ENCODE measurements at regions not wholly inside any gene's neighbourhood (a gene's known extent, or its start where the extent isn't known, plus 50 kb on each side); places are given as distances from the start of the nearest gene placed in this dataset.
A peak's percentile ranks its signal among the peaks of the same experiment; 100 is the strongest.

DNA sequence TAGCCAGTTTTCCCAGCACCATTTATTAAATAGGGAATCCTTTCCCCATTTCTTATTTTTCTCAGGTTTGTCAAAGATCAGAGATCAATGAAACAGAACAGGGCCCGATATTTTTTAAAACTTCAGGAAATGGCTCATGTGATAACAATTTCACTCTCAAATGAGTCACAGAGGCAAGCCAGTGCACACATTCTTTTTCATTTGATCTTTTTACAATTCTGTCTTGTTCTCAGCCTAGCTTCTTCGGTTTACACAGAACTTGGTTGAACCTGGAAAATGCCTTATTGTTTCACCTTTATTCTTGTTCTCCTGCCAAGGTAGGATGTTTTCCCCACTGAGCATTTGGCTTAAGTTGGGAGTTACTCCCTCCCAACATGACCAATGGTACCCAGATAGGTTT, 258.9 kb downstream of the COL12A1 start:
- Histone ChIP-seq H3K9me3 (replicated peaks; ENCODE audit: low read length) (no peaks in the 10 kb centered on the region), H3K4me1 (ENCODE audit: control insufficient read depth, insufficient read depth, low read length) (peaks cover 19% of the 10 kb centered on the region), H3K4me2 (ENCODE audit: low read length) (peak overlapping the region; percentile 53), H3K9ac (ENCODE audit: low read depth, low read length) (peak overlapping the region; percentile 25), H3K27me3 (ENCODE audit: control insufficient read depth, insufficient read depth, low read length) (no peaks in the 10 kb centered on the region), H3K4me3 (ENCODE audit: low read length) (peak overlapping the region; percentile 2), H3K36me3 (ENCODE audit: insufficient read depth, low read length) (no peaks in the 10 kb centered on the region)

DNA sequence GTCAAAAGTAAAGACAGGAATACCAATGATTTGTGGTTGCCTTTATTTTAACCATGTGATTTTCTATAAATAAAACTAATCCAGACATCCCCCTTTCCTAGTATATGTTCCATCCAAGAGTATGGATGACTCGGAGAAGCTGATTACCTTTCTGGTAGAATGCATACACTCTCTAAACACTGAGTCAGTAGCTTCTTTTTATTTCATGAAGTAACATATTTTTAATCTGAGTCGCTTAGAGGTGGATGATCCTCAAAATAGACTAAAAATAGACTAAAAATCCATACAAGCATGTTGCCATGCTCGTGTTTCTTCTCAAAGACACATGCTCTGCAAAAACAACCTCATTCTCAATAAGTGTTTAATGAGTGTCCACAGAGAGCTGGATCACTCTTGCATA, 263.7 kb downstream of the COL12A1 start:
- H3K4me1 ChIP-seq (ENCODE audit: control insufficient read depth, insufficient read depth, low read length), result peaks cover 19% of the 10 kb centered on the region
- no peak overlapping the region for H3K4me2 ChIP-seq (ENCODE audit: low read length)
- no peaks in the 10 kb centered on the region for H3K36me3 ChIP-seq (ENCODE audit: insufficient read depth, low read length)
- no peaks in the 10 kb centered on the region for H3K9me3 ChIP-seq (replicated peaks; ENCODE audit: low read length)
- H3K27me3 ChIP-seq (ENCODE audit: control insufficient read depth, insufficient read depth, low read length), result no peaks in the 10 kb centered on the region
- no peak overlapping the region for H3K9ac ChIP-seq (ENCODE audit: low read depth, low read length)
- no peak overlapping the region for H3K4me3 ChIP-seq (ENCODE audit: low read length)

DNA sequence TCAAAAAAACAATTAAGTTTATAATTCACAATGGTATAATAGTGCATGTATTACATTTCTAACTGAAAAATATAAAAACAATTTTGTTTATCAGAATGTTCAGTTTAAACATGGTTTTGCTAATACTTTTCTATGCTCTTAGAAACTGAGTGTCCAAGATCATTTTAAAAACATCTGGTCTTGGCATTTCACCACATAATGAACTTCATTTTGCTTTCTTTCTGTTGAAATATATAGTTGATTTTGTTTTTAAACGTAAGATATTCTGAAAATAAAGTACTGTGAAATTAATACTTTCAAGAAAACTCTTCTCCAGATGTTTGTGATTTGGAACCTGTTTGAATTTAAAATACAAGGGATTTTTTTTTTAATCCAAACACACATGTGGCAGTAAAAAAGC, 264.4 kb downstream of the COL12A1 start:
- Histone ChIP-seq H3K4me3 (ENCODE audit: low read length) (no peak overlapping the region), H3K4me1 (ENCODE audit: control insufficient read depth, insufficient read depth, low read length) (peaks cover 22% of the 10 kb centered on the region), H3K36me3 (ENCODE audit: insufficient read depth, low read length) (no peaks in the 10 kb centered on the region), H3K4me2 (ENCODE audit: low read length) (no peak overlapping the region), H3K9ac (ENCODE audit: low read depth, low read length) (no peak overlapping the region), H3K9me3 (replicated peaks; ENCODE audit: low read length) (no peaks in the 10 kb centered on the region), H3K27me3 (ENCODE audit: control insufficient read depth, insufficient read depth, low read length) (no peaks in the 10 kb centered on the region)

DNA sequence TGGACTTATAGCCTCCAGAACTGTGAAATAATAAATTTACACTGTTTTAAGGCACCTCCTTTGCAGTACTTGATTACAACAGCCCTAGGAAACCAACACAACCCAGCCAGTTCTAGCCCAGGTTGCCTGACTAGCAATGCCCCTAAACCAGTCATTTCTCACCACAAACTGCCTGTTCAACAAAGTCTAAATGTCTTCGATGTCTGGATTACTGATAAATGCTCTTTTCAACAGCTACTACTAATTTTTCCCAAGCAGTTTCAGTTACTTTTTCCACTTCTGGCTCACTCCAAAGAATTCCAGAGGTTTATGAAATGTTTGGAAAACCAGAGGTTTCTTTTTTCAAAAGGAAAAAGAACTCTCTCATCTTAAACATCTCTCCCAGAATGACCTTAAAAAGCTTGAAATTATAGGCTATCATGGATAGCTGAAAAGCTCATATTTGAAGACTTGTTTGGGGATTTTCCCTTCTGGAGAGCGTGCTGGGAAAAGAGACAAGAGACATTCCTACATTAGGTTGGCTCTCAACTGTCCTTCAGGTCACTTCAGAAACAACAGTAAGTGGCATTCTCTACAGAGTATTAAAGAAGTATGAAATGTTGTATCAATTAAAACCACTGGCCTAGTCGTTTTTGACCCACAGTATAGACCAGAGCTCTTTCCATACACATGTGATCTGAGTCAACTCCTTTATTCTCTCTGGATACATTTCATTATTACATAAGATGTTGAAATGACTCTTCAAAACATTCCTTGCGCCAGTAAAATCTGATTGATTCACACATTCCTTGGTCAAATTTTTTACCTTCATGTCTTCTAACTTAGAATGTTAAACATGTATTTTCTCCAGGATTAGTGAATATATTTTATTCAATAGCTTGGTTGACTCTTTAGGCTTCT, 265.9 kb downstream of the COL12A1 start:
- Histone ChIP-seq H3K4me3 (ENCODE audit: low read length) (no peak overlapping the region), H3K36me3 (ENCODE audit: insufficient read depth, low read length) (no peaks in the 10 kb centered on the region), H3K4me1 (ENCODE audit: control insufficient read depth, insufficient read depth, low read length) (peaks cover 26% of the 10 kb centered on the region), H3K4me2 (ENCODE audit: low read length) (no peak overlapping the region), H3K27me3 (ENCODE audit: control insufficient read depth, insufficient read depth, low read length) (no peaks in the 10 kb centered on the region), H3K9me3 (replicated peaks; ENCODE audit: low read length) (no peaks in the 10 kb centered on the region), H3K9ac (ENCODE audit: low read depth, low read length) (no peak overlapping the region)

DNA sequence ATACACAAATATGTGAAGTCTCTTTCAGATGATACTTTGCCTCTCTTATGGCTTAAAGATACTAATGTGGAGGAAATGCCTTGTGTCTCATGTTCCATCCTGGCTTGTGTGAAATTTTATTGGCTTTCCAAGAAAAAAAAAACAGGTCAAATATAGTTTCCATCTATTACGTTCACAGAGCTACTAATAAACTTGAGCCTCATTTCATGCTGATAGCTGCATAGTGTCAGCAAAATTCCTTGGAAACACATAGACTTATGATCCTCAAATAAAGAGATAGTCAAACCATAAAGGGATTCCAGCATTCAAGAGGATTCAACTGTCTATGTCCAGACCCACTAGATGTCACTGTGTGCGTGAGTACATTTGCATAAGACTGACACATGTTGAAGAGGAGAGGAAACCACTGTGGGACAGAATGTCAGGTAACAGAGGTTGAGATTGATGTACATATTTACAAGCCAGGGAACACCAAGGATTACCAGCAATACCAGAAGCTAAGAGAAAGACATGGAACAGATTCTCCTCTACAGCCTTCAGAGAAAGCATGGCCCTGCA, 266.6 kb downstream of the COL12A1 start:
- H3K4me2 ChIP-seq (ENCODE audit: low read length), result no peak overlapping the region
- no peak overlapping the region for H3K9ac ChIP-seq (ENCODE audit: low read depth, low read length)
- no peaks in the 10 kb centered on the region for H3K9me3 ChIP-seq (replicated peaks; ENCODE audit: low read length)
- H3K4me1 ChIP-seq (ENCODE audit: control insufficient read depth, insufficient read depth, low read length), result peaks cover 26% of the 10 kb centered on the region
- no peak overlapping the region for H3K4me3 ChIP-seq (ENCODE audit: low read length)
- H3K27me3 ChIP-seq (ENCODE audit: control insufficient read depth, insufficient read depth, low read length), result no peaks in the 10 kb centered on the region
- no peaks in the 10 kb centered on the region for H3K36me3 ChIP-seq (ENCODE audit: insufficient read depth, low read length)

DNA sequence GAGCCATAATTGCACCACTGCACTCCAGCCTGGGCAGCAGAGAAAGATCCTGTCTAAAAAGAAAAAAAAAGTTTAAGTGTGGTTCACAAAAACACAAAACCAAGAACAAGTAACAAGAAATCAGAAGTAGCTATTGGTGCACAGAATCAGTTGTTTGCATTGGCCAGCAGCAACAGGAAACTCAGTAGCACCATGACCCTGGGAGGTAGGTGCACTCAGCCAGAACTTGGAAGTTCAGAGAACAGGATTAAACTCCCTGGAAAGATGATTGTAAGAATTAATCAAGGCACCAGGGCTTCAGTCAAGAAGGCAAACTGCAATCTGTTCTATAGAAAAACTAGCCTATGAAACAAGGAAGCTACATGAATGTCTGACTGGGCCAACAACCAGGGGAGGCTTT, 267.9 kb downstream of the COL12A1 start:
- H3K4me2 ChIP-seq (ENCODE audit: low read length), result no peak overlapping the region
- H3K36me3 ChIP-seq (ENCODE audit: insufficient read depth, low read length), result no peaks in the 10 kb centered on the region
- peaks cover 27% of the 10 kb centered on the region for H3K4me1 ChIP-seq (ENCODE audit: control insufficient read depth, insufficient read depth, low read length)
- H3K9me3 ChIP-seq (replicated peaks; ENCODE audit: low read length), result no peaks in the 10 kb centered on the region
- no peaks in the 10 kb centered on the region for H3K27me3 ChIP-seq (ENCODE audit: control insufficient read depth, insufficient read depth, low read length)
- no peak overlapping the region for H3K4me3 ChIP-seq (ENCODE audit: low read length)
- H3K9ac ChIP-seq (ENCODE audit: low read depth, low read length), result no peak overlapping the region

DNA sequence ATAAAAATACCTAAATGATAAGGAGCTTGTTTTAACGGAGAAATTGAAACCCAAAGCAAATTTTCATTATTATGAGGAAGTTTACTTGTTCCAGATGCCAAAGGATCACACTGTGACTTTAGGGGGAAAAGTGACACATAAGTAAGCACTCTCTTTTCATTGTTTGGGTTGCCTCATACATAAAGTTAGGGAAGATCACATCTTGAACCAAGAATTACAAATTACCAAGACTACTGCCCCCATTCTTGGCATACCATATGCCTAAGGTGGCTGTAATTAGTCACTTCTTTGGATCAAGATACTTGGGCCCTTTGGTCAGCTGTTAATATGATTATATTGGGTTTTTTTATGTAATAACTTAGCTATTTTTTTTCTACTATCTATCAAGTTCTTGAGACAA, 269.0 kb downstream of the COL12A1 start:
- H3K4me3 ChIP-seq (ENCODE audit: low read length), result no peak overlapping the region
- H3K9ac ChIP-seq (ENCODE audit: low read depth, low read length), result no peak overlapping the region
- peak overlapping the region; percentile 15 for H3K4me2 ChIP-seq (ENCODE audit: low read length)
- no peaks in the 10 kb centered on the region for H3K9me3 ChIP-seq (replicated peaks; ENCODE audit: low read length)
- peaks cover 30% of the 10 kb centered on the region for H3K4me1 ChIP-seq (ENCODE audit: control insufficient read depth, insufficient read depth, low read length)
- no peaks in the 10 kb centered on the region for H3K27me3 ChIP-seq (ENCODE audit: control insufficient read depth, insufficient read depth, low read length)
- no peaks in the 10 kb centered on the region for H3K36me3 ChIP-seq (ENCODE audit: insufficient read depth, low read length)

DNA sequence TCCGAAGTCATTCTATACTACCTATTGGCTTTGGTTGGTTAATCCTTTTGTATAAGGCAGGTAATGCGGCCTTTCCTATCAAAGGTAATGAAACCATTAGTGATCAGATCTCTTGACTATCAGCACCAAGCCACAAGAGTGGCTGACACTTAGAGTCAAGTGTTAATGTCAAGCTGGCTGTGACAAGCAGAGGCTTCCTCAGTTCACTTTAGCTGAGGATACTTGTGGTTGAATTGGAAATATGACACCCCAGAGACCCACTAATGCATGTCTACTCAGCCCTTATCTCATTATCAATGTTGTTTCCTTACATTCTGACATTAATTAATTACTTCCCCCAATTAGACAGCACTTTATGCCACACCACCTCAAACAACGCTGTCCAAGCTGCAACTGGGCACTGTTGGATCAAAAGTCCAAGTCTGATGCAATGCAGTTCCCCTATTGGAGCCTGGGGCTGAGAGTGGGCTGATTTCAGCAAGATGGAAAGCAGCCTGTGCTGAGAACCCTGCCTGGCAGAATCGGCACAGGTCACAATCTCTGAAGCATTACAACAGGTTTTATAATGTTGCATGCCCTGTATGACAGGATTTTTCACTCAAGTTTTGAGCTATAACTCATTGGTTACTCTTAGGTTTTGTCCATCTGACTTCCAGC, 273.5 kb downstream of the COL12A1 start:
- Histone ChIP-seq H3K27me3 (ENCODE audit: control insufficient read depth, insufficient read depth, low read length) (no peaks in the 10 kb centered on the region), H3K4me2 (ENCODE audit: low read length) (peak overlapping the region; percentile 48), H3K4me3 (ENCODE audit: low read length) (no peak overlapping the region), H3K9ac (ENCODE audit: low read depth, low read length) (peak overlapping the region; percentile 30), H3K4me1 (ENCODE audit: control insufficient read depth, insufficient read depth, low read length) (peaks cover 39% of the 10 kb centered on the region), H3K36me3 (ENCODE audit: insufficient read depth, low read length) (no peaks in the 10 kb centered on the region), H3K9me3 (replicated peaks; ENCODE audit: low read length) (no peaks in the 10 kb centered on the region)

DNA sequence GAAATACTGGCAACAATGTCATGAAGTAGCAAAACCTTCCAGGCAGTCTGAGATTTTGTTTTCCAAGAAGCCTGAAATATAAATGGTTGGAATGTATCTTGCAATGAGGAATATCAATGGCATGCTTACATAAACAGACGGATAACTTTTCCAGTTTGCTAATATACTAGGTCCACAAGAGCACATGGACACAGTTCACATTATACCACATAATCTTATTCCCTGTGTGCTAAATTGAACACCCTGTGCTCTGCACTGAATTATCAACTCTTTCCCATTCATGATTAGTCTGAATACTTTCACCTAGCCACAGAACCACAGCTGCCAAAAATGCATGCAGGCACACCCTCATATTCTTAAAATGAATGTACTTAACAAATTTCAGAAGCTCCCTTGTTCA, 274.3 kb downstream of the COL12A1 start:
- Histone ChIP-seq H3K4me3 (ENCODE audit: low read length) (no peak overlapping the region), H3K36me3 (ENCODE audit: insufficient read depth, low read length) (no peaks in the 10 kb centered on the region), H3K9me3 (replicated peaks; ENCODE audit: low read length) (no peaks in the 10 kb centered on the region), H3K4me2 (ENCODE audit: low read length) (peak overlapping the region; percentile 48), H3K9ac (ENCODE audit: low read depth, low read length) (peak overlapping the region; percentile 40), H3K4me1 (ENCODE audit: control insufficient read depth, insufficient read depth, low read length) (peaks cover 31% of the 10 kb centered on the region), H3K27me3 (ENCODE audit: control insufficient read depth, insufficient read depth, low read length) (no peaks in the 10 kb centered on the region)

DNA sequence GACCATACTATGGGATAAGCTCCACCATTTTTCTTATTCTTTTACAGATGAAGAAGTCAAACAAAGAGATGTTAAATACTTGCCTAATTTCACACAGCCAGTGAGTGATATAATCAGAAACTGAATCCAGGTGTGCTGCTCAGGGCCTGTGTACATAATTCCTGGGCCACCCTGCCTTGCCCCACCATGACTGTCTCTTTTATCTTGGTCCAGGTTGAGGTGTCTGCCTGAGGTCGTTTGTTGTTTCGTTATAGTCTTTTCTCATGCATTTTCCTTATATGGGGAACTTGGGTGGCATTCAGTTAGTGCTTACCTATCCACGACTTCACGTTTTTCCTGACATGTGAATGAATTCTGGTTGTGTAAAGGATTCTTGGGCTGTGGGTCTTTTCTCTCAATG, 277.6 kb downstream of the COL12A1 start:
- Histone ChIP-seq H3K9ac (ENCODE audit: low read depth, low read length) (no peak overlapping the region), H3K4me2 (ENCODE audit: low read length) (no peak overlapping the region), H3K4me3 (ENCODE audit: low read length) (no peak overlapping the region), H3K4me1 (ENCODE audit: control insufficient read depth, insufficient read depth, low read length) (peaks cover 26% of the 10 kb centered on the region), H3K36me3 (ENCODE audit: insufficient read depth, low read length) (no peaks in the 10 kb centered on the region), H3K27me3 (ENCODE audit: control insufficient read depth, insufficient read depth, low read length) (no peaks in the 10 kb centered on the region), H3K9me3 (replicated peaks; ENCODE audit: low read length) (no peaks in the 10 kb centered on the region)

DNA sequence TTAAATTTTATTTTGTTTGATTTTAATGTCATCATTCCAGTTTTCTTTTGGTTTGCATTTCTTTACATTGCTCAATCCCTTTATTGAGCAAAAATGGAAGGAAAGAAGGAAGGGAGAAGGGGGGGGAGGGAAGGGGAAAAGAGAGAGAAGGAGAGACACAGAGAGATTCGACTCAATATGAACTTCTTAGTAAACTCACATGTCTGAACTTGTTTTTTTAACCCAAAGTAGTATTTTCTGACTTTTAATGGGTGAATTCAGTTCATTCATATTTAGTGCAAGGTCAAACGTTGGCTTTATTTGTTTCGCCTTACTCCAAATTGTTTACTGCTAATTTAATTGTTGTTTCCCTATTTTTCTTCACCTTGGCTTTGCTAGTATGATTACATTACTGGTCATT, 278.6 kb downstream of the COL12A1 start:
- H3K9ac ChIP-seq (ENCODE audit: low read depth, low read length), result no peak overlapping the region
- no peaks in the 10 kb centered on the region for H3K36me3 ChIP-seq (ENCODE audit: insufficient read depth, low read length)
- H3K9me3 ChIP-seq (replicated peaks; ENCODE audit: low read length), result no peaks in the 10 kb centered on the region

More for the DNA sequence above, 278.6 kb downstream of the COL12A1 start:
- H3K4me2 ChIP-seq (ENCODE audit: low read length), result no peak overlapping the region
- no peak overlapping the region for H3K4me3 ChIP-seq (ENCODE audit: low read length)
- H3K27me3 ChIP-seq (ENCODE audit: control insufficient read depth, insufficient read depth, low read length), result no peaks in the 10 kb centered on the region
- peaks cover 19% of the 10 kb centered on the region for H3K4me1 ChIP-seq (ENCODE audit: control insufficient read depth, insufficient read depth, low read length)
